ENCODE measurements at regions not wholly inside any gene's neighbourhood (a gene's known extent, or its start where the extent isn't known, plus 50 kb on each side); places are given as distances from the start of the nearest gene placed in this dataset.

DNA sequence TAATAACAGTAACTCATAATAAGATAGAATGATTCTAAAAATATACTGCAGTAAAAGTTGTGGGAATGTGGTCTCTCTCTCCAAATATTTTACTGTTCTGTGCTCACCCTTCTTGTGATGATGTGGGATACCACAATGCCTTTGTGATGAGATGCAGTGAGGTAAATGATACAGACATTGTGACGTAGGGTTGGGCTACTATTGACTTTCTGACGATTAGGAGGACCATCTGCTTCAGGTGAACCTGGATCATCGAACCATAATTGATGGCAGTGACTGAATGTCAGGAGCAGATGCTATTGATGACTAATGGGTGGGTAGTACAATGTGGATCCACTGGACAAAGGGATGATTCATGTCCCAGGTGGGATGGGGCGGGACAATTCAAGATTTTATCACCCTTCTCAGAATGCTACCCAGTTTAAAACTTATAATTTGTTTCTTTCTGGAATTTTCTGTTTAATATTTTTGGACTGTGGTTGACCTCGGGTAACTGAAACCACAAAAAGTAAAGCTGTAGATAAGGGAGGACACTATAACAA is 73.9 kb upstream of the ARMC3 start:
- H3K4me3 ChIP-seq (ENCODE audit: low read length): no peak overlapping the region
- no peak for TF ChIP-seq EZH2phosphoT487 (IDR thresholded peaks at IDR 0.05; ENCODE audit: low read depth)
- TF ChIP-seq, protein P1, sequence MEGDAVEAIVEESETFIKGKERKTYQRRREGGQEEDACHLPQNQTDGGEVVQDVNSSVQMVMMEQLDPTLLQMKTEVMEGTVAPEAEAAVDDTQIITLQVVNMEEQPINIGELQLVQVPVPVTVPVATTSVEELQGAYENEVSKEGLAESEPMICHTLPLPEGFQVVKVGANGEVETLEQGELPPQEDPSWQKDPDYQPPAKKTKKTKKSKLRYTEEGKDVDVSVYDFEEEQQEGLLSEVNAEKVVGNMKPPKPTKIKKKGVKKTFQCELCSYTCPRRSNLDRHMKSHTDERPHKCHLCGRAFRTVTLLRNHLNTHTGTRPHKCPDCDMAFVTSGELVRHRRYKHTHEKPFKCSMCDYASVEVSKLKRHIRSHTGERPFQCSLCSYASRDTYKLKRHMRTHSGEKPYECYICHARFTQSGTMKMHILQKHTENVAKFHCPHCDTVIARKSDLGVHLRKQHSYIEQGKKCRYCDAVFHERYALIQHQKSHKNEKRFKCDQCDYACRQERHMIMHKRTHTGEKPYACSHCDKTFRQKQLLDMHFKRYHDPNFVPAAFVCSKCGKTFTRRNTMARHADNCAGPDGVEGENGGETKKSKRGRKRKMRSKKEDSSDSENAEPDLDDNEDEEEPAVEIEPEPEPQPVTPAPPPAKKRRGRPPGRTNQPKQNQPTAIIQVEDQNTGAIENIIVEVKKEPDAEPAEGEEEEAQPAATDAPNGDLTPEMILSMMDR (IDR thresholded peaks at IDR 0.05; ENCODE audit: low read depth, low read length): no peak

DNA sequence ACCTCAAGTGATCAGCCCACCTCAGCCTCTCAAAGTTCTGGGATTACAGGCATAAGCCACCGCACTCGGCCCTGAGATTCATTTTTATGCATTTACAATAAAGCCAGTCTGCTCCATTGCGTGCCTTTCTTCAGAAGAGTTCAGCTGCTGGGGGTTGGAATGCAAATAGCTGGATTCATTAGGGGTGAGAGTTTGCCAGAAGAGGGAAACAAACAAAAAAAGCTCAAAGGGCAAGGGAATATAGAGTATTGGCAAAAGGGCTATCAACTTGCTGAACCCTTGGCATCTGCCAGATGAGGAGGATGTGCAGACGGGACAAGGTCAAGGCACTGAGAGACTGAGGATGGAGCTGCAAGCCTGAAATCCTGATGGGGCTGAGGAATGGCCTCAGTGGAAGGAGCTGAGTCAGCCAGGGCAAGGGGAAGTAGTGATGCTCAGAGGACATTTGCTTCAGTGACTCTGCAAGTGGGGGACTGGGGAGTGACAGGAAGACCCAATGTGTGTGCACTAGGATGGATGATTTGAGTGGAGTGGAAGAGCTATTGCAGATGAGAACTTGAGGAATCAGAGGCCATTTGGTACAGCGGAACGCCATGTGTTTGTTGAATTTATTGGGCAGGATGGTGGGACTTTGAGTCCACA is 75.0 kb upstream of the ARMC3 start:
- no peak for TF ChIP-seq EZH2phosphoT487 (IDR thresholded peaks at IDR 0.05; ENCODE audit: low read depth)
- TF ChIP-seq, protein P1 (IDR thresholded peaks at IDR 0.05; ENCODE audit: low read depth, low read length): no peak
- Histone ChIP-seq H2AFZ (ENCODE audit: low read depth, low read length) (no peak overlapping the region), H4K20me1 (ENCODE audit: insufficient read depth, low read length) (no peaks in the 10 kb centered on the region), H3K4me2 (ENCODE audit: low read length) (no peak overlapping the region), H3K9ac (ENCODE audit: low read length) (no peak overlapping the region), H3K4me3 (ENCODE audit: low read length) (no peak overlapping the region), H3K9me3 (ENCODE audit: insufficient read depth, low read length) (no peaks in the 10 kb centered on the region), H3K27me3 (ENCODE audit: low read depth, low read length) (no peaks in the 10 kb centered on the region; the same call in 1 of the 2 replicates), H3K36me3 (replicated peaks; ENCODE audit: low read depth, low read length) (no peaks in the 10 kb centered on the region), H3K79me2 (ENCODE audit: low read length) (no peaks in the 10 kb centered on the region), H3K27ac (ENCODE audit: low read length) (no peak overlapping the region), H3K4me1 (ENCODE audit: low read length) (peaks cover 6% of the 10 kb centered on the region; the same call in 1 of the 2 replicates)

More for the DNA sequence above, 73.9 kb upstream of the ARMC3 start:
- no peak overlapping the region for H2AFZ ChIP-seq (ENCODE audit: low read depth, low read length)
- H3K36me3 ChIP-seq (replicated peaks; ENCODE audit: low read depth, low read length): no peaks in the 10 kb centered on the region
- no peaks in the 10 kb centered on the region for H3K79me2 ChIP-seq (ENCODE audit: low read length)
- H3K27me3 ChIP-seq (ENCODE audit: low read depth, low read length): no peaks in the 10 kb centered on the region
- no peaks in the 10 kb centered on the region for H3K9me3 ChIP-seq (ENCODE audit: insufficient read depth, low read length)
- H4K20me1 ChIP-seq (ENCODE audit: insufficient read depth, low read length): no peaks in the 10 kb centered on the region
- no peak overlapping the region for H3K4me2 ChIP-seq (ENCODE audit: low read length)
- H3K27ac ChIP-seq (ENCODE audit: low read length): no peak overlapping the region
- peaks cover 6% of the 10 kb centered on the region; the same call in 1 of the 2 replicates for H3K4me1 ChIP-seq (ENCODE audit: low read length)
- no peak overlapping the region for H3K9ac ChIP-seq (ENCODE audit: low read length)

DNA sequence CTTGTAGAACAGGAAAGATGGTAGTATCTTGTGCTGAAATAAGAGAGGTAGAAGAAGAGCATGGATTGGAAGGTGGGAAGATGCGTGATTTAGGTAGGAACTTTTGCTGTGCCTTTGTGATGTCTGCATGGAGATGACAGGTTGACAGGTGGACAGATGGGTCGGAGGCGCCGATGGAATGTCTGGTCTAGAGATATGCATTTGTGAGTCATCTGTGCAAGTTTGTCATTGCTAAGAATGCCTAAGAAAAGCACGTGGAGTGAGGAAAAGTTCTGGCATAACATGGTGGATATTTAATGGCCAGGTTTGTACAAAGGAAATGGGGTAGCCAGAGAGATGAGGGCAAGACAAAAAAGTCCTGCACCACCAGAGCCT is 76.0 kb upstream of the ARMC3 start:
- Histone ChIP-seq H3K4me1 (ENCODE audit: low read length) (peaks cover 6% of the 10 kb centered on the region; the same call in 1 of the 2 replicates), H3K9ac (ENCODE audit: low read length) (no peak overlapping the region), H3K79me2 (ENCODE audit: low read length) (no peaks in the 10 kb centered on the region), H3K4me2 (ENCODE audit: low read length) (no peak overlapping the region), H3K27me3 (ENCODE audit: low read depth, low read length) (no peaks in the 10 kb centered on the region; the same call in 1 of the 2 replicates), H3K27ac (ENCODE audit: low read length) (no peak overlapping the region), H3K36me3 (replicated peaks; ENCODE audit: low read depth, low read length) (no peaks in the 10 kb centered on the region), H2AFZ (ENCODE audit: low read depth, low read length) (no peak overlapping the region), H3K9me3 (ENCODE audit: insufficient read depth, low read length) (no peaks in the 10 kb centered on the region), H4K20me1 (ENCODE audit: insufficient read depth, low read length) (no peaks in the 10 kb centered on the region), H3K4me3 (ENCODE audit: low read length) (no peak overlapping the region)
- TF ChIP-seq, protein P1 (IDR thresholded peaks at IDR 0.05; ENCODE audit: low read depth, low read length): no peak
- TF ChIP-seq EZH2phosphoT487 (IDR thresholded peaks at IDR 0.05; ENCODE audit: low read depth): no peak

DNA sequence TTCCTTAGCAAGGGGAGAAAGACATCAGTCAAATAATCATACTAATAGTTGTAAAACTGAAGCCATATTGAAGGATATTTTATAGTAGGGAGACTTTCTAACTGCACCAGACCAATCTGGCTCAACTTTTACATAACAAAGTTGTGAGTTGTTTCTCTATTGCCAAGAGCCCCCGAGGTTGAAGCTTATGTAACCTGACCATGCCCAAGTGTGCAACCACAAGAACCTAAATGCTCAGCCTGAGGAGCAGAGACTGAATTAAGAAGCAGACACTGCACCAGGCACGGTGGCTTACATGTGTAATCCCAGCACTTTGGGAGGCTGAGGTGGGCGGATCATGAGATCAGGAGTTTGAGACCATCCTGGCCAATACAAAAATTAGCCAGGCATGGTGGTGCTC is 77.3 kb upstream of the ARMC3 start:
- no peaks in the 10 kb centered on the region for H4K20me1 ChIP-seq (ENCODE audit: insufficient read depth, low read length)
- no peaks in the 10 kb centered on the region for H3K36me3 ChIP-seq (replicated peaks; ENCODE audit: low read depth, low read length)
- H3K4me3 ChIP-seq (ENCODE audit: low read length): no peak overlapping the region
- no peak overlapping the region for H3K9ac ChIP-seq (ENCODE audit: low read length)
- H3K4me1 ChIP-seq (ENCODE audit: low read length): no peaks in the 10 kb centered on the region
- H3K27me3 ChIP-seq (ENCODE audit: low read depth, low read length): peaks cover 4% of the 10 kb centered on the region; the same call in 1 of the 2 replicates
- no peaks in the 10 kb centered on the region for H3K9me3 ChIP-seq (ENCODE audit: insufficient read depth, low read length)
- TF ChIP-seq, protein P1 (IDR thresholded peaks at IDR 0.05; ENCODE audit: low read depth, low read length): no peak
- TF ChIP-seq EZH2phosphoT487 (IDR thresholded peaks at IDR 0.05; ENCODE audit: low read depth): no peak
- no peaks in the 10 kb centered on the region for H3K79me2 ChIP-seq (ENCODE audit: low read length)
- H3K27ac ChIP-seq (ENCODE audit: low read length): no peak overlapping the region
- H3K4me2 ChIP-seq (ENCODE audit: low read length): no peak overlapping the region
- H2AFZ ChIP-seq (ENCODE audit: low read depth, low read length): no peak overlapping the region
